22Rv1 (cell line): ENCODE measurements at regions not wholly inside any gene's neighbourhood (a gene's known extent, or its start where the extent isn't known, plus 50 kb on each side); places are given as distances from the start of the nearest gene placed in this dataset.

Experiments used
- ZFX ChIP-seq: fragments of 450-650 bp; IDR thresholded peaks from 2 replicates; pipeline ENCODE4 v1.6.1; 2017; ENCODE audit warnings: antibody characterized with exemption, borderline replicate concordance
- TF ChIP-seq, protein P1 (sequence below): fragments of 450-650 bp; IDR thresholded peaks from 2 replicates; pipeline ENCODE4 v1.5.1; 2017; ENCODE audit warnings: mild to moderate bottlenecking

DNA sequence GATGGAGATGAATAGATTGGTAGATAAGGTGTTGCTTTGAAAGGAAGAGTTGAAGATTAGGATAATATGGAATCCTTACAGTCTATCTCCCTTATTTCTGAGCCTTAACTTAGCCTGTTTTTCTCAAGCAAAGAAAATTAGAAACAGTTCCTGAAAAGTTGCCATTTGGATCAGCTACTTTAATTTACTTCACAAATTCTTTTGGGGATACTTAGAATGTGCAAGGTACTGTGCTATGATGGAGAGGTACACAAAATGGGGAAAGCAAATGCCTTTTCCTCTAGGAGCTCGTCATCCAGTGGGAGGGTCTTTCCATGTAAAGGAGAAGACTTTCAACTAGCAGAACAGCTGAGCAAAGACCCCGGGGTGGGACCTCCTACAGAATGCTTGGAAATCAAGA lies 51.1 kb upstream of the SMARCA2 start:
- TF ChIP-seq, protein P1, sequence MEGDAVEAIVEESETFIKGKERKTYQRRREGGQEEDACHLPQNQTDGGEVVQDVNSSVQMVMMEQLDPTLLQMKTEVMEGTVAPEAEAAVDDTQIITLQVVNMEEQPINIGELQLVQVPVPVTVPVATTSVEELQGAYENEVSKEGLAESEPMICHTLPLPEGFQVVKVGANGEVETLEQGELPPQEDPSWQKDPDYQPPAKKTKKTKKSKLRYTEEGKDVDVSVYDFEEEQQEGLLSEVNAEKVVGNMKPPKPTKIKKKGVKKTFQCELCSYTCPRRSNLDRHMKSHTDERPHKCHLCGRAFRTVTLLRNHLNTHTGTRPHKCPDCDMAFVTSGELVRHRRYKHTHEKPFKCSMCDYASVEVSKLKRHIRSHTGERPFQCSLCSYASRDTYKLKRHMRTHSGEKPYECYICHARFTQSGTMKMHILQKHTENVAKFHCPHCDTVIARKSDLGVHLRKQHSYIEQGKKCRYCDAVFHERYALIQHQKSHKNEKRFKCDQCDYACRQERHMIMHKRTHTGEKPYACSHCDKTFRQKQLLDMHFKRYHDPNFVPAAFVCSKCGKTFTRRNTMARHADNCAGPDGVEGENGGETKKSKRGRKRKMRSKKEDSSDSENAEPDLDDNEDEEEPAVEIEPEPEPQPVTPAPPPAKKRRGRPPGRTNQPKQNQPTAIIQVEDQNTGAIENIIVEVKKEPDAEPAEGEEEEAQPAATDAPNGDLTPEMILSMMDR: no peak
- TF ChIP-seq ZFX: no peak
